Loucy (cell line): ENCODE measurements at regions not wholly inside any gene's neighbourhood (a gene's known extent, or its start where the extent isn't known, plus 50 kb on each side); places are given as distances from the start of the nearest gene placed in this dataset.

Source experiments
- CTCF ChIP-seq: fragments of 200-600 bp; sonication (generic); conservative IDR thresholded peaks from 2 replicates; pipeline ENCODE4 v1.5.1; 2014; ENCODE audit warnings: mild to moderate bottlenecking, antibody characterized with exemption, low read length
- EZH2phosphoT487 ChIP-seq: fragments of 200-600 bp; IDR thresholded peaks from 2 replicates; pipeline ENCODE4 v1.6.1; 2018; ENCODE audit warnings: antibody characterized with exemption, mild to moderate bottlenecking, moderate library complexity, borderline replicate concordance

- no peak for TF ChIP-seq CTCF
- TF ChIP-seq EZH2phosphoT487: no peak
Measured at GRCh38 chr4:188270273-188271069, 131.2 kb downstream of the TRIML1 start.
